Body of pancreas (tissue), 4 donors: ENCODE measurements at regions not wholly inside any gene's neighbourhood (a gene's known extent, or its start where the extent isn't known, plus 50 kb on each side); places are given as distances from the start of the nearest gene placed in this dataset.

Experiments used
- ATAC-seq: fragments of 150-250 bp; one replicate; pipeline ENCODE4 v1.9.1; 2016
- DNase-seq, 4 donors: peaks; one replicate each; pipeline ENCODE4 v3.0.0-alpha.2; 2019
- H3K27ac ChIP-seq, 4 donors: fragments of 200-600 bp; sonication (generic); 1 replicate in 3 of 4; 2 replicates in 1 of 4; pipeline versions ENCODE4 v1.5.1 to v1.6.1; 2016 to 2019; ENCODE audit warnings: mild to moderate bottlenecking in 1 of 4, mixed read lengths in 1 of 4, moderate library complexity in 1 of 4
- H3K27me3 ChIP-seq, 2 donors: fragments of 200-600 bp; sonication (generic); one replicate each; pipeline ENCODE4 v1.6.0; 2016; ENCODE audit warnings: mild to moderate bottlenecking in 1 of 2
- H3K36me3 ChIP-seq, 2 donors: fragments of 200-600 bp; sonication (generic); replicated peaks in 1 of 2; 2 replicates each; pipeline ENCODE4 v1.5.1; 2016; ENCODE audit warnings: low read depth in 2 of 2; ENCODE audit not compliant: insufficient read depth in 1 of 2
- H3K4me1 ChIP-seq: fragments of 200-600 bp; sonication (generic); one replicate; pipeline ENCODE4 v1.6.0; 2016
- H3K4me3 ChIP-seq, 2 donors: fragments of 200-600 bp; sonication (generic); 1 replicate in 1 of 2; 2 replicates in 1 of 2; pipeline ENCODE4 v1.5.1; 2016 to 2019
- H3K9me3 ChIP-seq, 3 donors: fragments of 200-600 bp; sonication (generic); 1 replicate in 2 of 3; 2 replicates in 1 of 3; pipeline ENCODE4 v1.5.1; 2016
- CTCF ChIP-seq, 7 experiments: fragments of 450-650 bp in 4 of 7; fragments of 200-600 bp in 3 of 7; sonication (generic) in 3 of 7; IDR thresholded peaks; one replicate each; pipeline ENCODE4 v1.5.1; 2016 to 2019; ENCODE audit warnings: antibody characterized with exemption in 7 of 7
- POLR2A ChIP-seq, 3 donors: fragments of 450-650 bp; IDR thresholded peaks; one replicate each; pipeline ENCODE4 v1.6.1; 2016; ENCODE audit warnings: antibody characterized with exemption in 3 of 3, mild to moderate bottlenecking in 2 of 3
- WGBS, 2 donors: methylation state at CpG; one replicate each; pipeline ENCODE4 v1.1.5; 2017; 5-methylcytosine and 5-hydroxymethylcytosine counted together
- intact Hi-C: fragments of 100-400 bp; cut with DNase I; formaldehyde crosslinking; loops from one replicate; pipeline ENCODE4 v1.15.1; 2023

DNA sequence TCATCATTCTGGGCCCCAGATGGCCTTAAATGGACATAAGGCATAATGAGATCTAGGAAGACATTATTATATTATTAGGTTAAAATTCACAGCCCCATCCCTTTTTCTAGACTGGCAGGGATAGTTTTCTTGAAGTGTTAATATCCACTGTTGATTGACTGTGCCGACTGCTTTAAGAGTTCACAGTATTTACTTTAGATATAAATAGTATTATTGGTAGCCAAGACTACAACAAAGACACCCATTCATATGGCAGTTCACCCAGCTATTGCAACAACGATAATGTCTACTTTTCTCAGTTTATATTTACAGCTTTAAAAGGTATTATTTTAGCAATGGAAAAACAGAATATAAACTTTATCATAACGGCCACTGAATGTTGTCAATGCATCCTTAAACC, 922.2 kb upstream of the POU3F4 start:
- DNase-seq, result no peak
- Histone ChIP-seq H3K4me1 (no peaks in the 10 kb centered on the region), H3K27ac (no peak overlapping the region), H3K9me3 (no peaks in the 10 kb centered on the region), H3K36me3 (no peaks in the 10 kb centered on the region), H3K4me3 (no peak overlapping the region), H3K27me3 (no peaks in the 10 kb centered on the region)
- WGBS, 2 donors, result 5 to 15% methylated on average over 3 of the region's 3 CpGs
- no peak for TF ChIP-seq POLR2A (IDR thresholded peaks at IDR 0.05)
- no peak for TF ChIP-seq CTCF (IDR thresholded peaks at IDR 0.05)
- ATAC-seq, result no peak
- intact Hi-C loops, result no loop called here

DNA sequence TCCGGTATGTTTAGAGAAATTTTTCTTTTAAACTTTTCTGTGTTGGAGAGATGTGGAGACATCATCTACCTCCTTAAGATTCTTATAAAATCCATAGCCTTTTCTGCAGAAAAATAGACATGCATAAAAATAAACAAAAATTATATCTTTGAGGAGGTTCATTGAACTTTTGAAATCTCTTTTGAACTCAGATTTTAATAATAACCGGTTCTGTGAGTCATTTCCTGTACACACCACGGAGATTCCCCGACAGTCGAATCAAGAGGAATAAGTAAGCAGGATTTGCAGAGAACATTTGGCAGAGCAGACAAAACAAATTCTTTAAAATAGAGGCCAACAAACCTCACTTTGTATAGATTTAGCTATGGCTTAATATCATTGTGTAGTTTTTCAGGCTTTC, 918.7 kb upstream of the POU3F4 start:
- Histone ChIP-seq H3K4me3 (no peak overlapping the region), H3K9me3 (no peaks in the 10 kb centered on the region), H3K27me3 (no peaks in the 10 kb centered on the region), H3K36me3 (no peaks in the 10 kb centered on the region), H3K27ac (no peak overlapping the region), H3K4me1 (no peaks in the 10 kb centered on the region)
- intact Hi-C loops, result no loop called here
- no peak for ATAC-seq
- TF ChIP-seq CTCF (IDR thresholded peaks at IDR 0.05) (no peak), POLR2A (IDR thresholded peaks at IDR 0.05) (no peak)
- 51 to 62% methylated on average over 5 of the region's 5 CpGs for WGBS, 2 donors
- DNase-seq, result no peak

DNA sequence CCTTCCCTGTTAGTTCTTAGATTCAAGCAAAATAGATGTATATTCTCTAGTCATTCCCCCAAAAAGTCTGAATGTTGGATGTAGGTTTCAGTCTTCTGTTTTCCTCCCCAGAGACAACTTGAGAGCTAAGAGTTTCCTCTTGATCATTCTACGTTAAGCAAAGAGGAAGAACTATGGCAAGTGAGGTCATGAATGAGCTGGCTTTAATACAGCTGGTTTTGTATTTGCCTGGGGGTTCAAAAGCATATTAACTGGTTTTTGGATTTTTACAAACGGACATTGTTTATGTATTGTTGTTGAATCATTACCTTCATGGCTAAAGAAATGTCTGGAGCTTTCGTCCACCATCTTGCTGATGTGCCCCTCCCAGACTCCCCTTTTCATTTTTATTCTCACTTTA, 916.7 kb upstream of the POU3F4 start:
- no peaks in the 10 kb centered on the region for H3K9me3 ChIP-seq
- H3K27me3 ChIP-seq, result no peaks in the 10 kb centered on the region
- ATAC-seq (no peak), DNase-seq (no peak)
- no peak overlapping the region for H3K27ac ChIP-seq
- H3K36me3 ChIP-seq, result no peaks in the 10 kb centered on the region
- intact Hi-C loops, result no loop called here
- no peak for TF ChIP-seq CTCF (IDR thresholded peaks at IDR 0.05)
- TF ChIP-seq POLR2A (IDR thresholded peaks at IDR 0.05), result no peak
- WGBS, 2 donors, result 75 to 78% methylated on average over 3 of the region's 3 CpGs
- no peaks in the 10 kb centered on the region for H3K4me1 ChIP-seq
- H3K4me3 ChIP-seq, result no peak overlapping the region

DNA sequence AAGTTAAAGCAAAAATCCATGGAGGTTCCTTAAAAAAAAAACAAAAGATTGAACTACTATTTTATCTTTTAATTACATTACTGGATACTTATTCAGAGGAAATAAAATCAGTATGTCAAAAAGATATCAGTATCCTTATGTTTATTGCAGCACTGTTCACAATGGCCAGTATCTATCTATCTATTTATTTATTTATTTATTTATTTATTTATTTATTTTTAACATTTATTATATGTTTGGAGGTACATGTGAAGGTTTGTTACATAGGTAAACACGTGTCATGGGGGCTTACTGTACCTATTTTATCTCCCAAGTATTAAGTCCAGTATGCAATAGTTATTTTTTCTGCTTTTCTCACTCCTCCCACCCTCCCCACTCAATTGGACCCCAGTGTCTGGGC, 881.1 kb upstream of the POU3F4 start:
- 17 to 35% methylated on average over 1 of the region's 1 CpG for WGBS, 2 donors
- no peak for ATAC-seq
- Histone ChIP-seq H3K27ac (no peak overlapping the region), H3K4me3 (no peak overlapping the region), H3K9me3 (no peaks in the 10 kb centered on the region), H3K4me1 (no peaks in the 10 kb centered on the region), H3K36me3 (no peaks in the 10 kb centered on the region), H3K27me3 (no peaks in the 10 kb centered on the region)
- TF ChIP-seq CTCF (IDR thresholded peaks at IDR 0.05) (no peak), POLR2A (IDR thresholded peaks at IDR 0.05) (no peak)
- DNase-seq, result no peak
- intact Hi-C loops, result no loop called here

DNA sequence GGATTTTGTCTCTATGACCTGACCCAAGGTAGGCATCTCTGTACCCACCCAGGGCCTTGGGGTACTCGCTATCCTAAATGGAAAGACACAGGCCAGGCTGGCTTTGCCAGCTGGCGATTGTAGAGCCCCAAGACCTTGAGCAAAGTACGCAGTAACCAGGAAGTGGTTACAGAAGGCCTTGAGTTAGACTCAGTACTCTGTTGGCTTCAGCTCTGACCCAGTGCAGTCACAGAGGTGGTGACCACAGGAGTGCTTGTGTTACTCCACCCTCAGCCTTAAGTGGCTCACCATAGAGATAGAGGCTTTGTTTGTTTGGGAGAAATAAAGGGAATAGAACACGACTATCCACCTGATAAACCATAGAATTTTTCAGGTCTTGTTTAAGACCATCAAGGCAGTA, 880.5 kb upstream of the POU3F4 start:
- no peaks in the 10 kb centered on the region for H3K9me3 ChIP-seq
- H3K4me1 ChIP-seq, result no peaks in the 10 kb centered on the region
- ATAC-seq (no peak), DNase-seq (no peak)
- 39 to 65% methylated on average over 3 to 4 of the region's 4 CpGs for WGBS, 2 donors
- no peak overlapping the region for H3K27ac ChIP-seq
- intact Hi-C loops, result no loop called here
- no peaks in the 10 kb centered on the region for H3K36me3 ChIP-seq
- H3K4me3 ChIP-seq, result no peak overlapping the region
- TF ChIP-seq POLR2A (IDR thresholded peaks at IDR 0.05), result no peak
- no peak for TF ChIP-seq CTCF (IDR thresholded peaks at IDR 0.05)
- H3K27me3 ChIP-seq, result no peaks in the 10 kb centered on the region
